H1 (cell line): ENCODE measurements at regions not wholly inside any gene's neighbourhood (a gene's known extent, or its start where the extent isn't known, plus 50 kb on each side); places are given as distances from the start of the nearest gene placed in this dataset.
A peak's percentile ranks its signal among the peaks of the same experiment; 100 is the strongest.

Experiments
- CTCF ChIA-PET: fragments of 300-600 bp; sonication (Branson Sonifier 250); formaldehyde crosslinking; loops from one replicate; lab custom pipeline; 2021; ENCODE audit not compliant: partially characterized antibody; lab: Charles Lee
- POLR2A ChIA-PET: fragments of 300-600 bp; sonication (Branson Sonifier 250); formaldehyde crosslinking; loops from one replicate; lab custom pipeline; 2021; ENCODE audit warnings: inconsistent platforms; ENCODE audit not compliant: partially characterized antibody; lab: Charles Lee
- DNase-seq, 2 experiments: peaks; one replicate each; pipeline versions ENCODE4 v3.0.0 to v3.0.0-alpha.2; 2010 to 2022; ENCODE audit warnings: low spot score in 2 of 2, low read depth in 1 of 2, mixed read lengths in 1 of 2
- FAIRE-seq: peaks from 2 replicates; lab custom pipeline; 2011; peaks lifted over from hg19 to GRCh38; lab: Jason Lieb, UNC
- H2AFZ ChIP-seq: 2 replicates; pipeline ENCODE4 v1.8.1; 2012; ENCODE audit warnings: low read length, inconsistent platforms
- H2AK5ac ChIP-seq: 2 replicates; pipeline ENCODE4 v1.6.1; 2013; ENCODE audit warnings: low read depth, low read length
- H2BK120ac ChIP-seq: replicated peaks from 2 replicates; pipeline ENCODE3; 2013; ENCODE audit warnings: low read depth, low read length, inconsistent platforms
- H2BK12ac ChIP-seq: 2 replicates; pipeline ENCODE4 v1.6.1; 2013; ENCODE audit warnings: low read depth, low read length
- H2BK15ac ChIP-seq: 2 replicates; pipeline ENCODE4 v1.6.1; 2013; ENCODE audit warnings: low read length
- H2BK20ac ChIP-seq: 2 replicates; pipeline ENCODE4 v1.6.1; 2013; ENCODE audit warnings: low read length
- H2BK5ac ChIP-seq: 2 replicates; pipeline ENCODE4 v1.6.1; 2013; ENCODE audit warnings: low read depth, low read length
- H3K14ac ChIP-seq: 2 replicates; pipeline ENCODE4 v1.6.1; 2013; ENCODE audit warnings: inconsistent platforms; ENCODE audit not compliant: insufficient read length
- H3K18ac ChIP-seq: 2 replicates; pipeline ENCODE4 v1.6.1; 2013; ENCODE audit warnings: low read length; ENCODE audit errors: extremely low read depth
- H3K23ac ChIP-seq: 2 replicates; pipeline ENCODE4 v1.6.1; 2013; ENCODE audit warnings: inconsistent platforms; ENCODE audit not compliant: insufficient read length
- H3K23me2 ChIP-seq: 2 replicates; pipeline ENCODE4 v1.6.1; 2013; ENCODE audit warnings: low read depth, low read length
- H3K27ac ChIP-seq: 2 replicates; pipeline ENCODE4 v1.6.1; 2011; ENCODE audit warnings: low read depth, low read length, inconsistent platforms
- H3K27me3 ChIP-seq, 4 experiments: replicated peaks in 1 of 4; 1 replicate in 1 of 4; 2 replicates in 3 of 4; pipeline versions ENCODE4 v1.6.1 to v1.8.1; 2011 to 2013; ENCODE audit warnings: low read length in 3 of 4, mild to moderate bottlenecking in 3 of 4, inconsistent platforms in 2 of 4, mixed read lengths in 2 of 4, moderate library complexity in 1 of 4; ENCODE audit not compliant: control insufficient read depth in 3 of 4, insufficient read depth in 3 of 4; ENCODE audit errors: extremely low read depth in 1 of 4
- H3K36me3 ChIP-seq, 4 experiments: 2 replicates each; pipeline versions ENCODE4 v1.6.1 to v1.8.1; 2011 to 2013; ENCODE audit warnings: mild to moderate bottlenecking in 4 of 4, low read length in 3 of 4, moderate library complexity in 2 of 4, control low read depth in 1 of 4, inconsistent platforms in 1 of 4; ENCODE audit not compliant: insufficient read depth in 4 of 4, control insufficient read depth in 2 of 4
- H3K4ac ChIP-seq: replicated peaks from 2 replicates; pipeline ENCODE3; 2013; ENCODE audit warnings: low read length, low read depth, mixed read lengths, inconsistent platforms; ENCODE audit not compliant: insufficient read length
- H3K4me1 ChIP-seq, 4 experiments: replicated peaks in 1 of 4; 1 replicate in 1 of 4; 2 replicates in 3 of 4; pipeline versions ENCODE4 v1.6.1 to v1.8.1; 2011 to 2013; ENCODE audit warnings: low read length in 3 of 4, inconsistent platforms in 2 of 4, mixed read lengths in 1 of 4; ENCODE audit not compliant: insufficient read depth in 4 of 4, control insufficient read depth in 3 of 4
- H3K4me2 ChIP-seq, 2 experiments: 2 replicates each; pipeline versions ENCODE4 v1.6.1 to v1.8.1; 2011 to 2013; ENCODE audit warnings: low read depth in 2 of 2, low read length in 2 of 2, control low read depth in 1 of 2, inconsistent platforms in 1 of 2, mild to moderate bottlenecking in 1 of 2; ENCODE audit not compliant: insufficient read depth in 1 of 2
- H3K4me3 ChIP-seq, 4 experiments: fragments of 200-600, 300-600 bp in 1 of 4; sonication (generic), shearing (Covaris generic), sonication (Bioruptor Twin) in 1 of 4; 2 replicates each; pipeline versions ENCODE4 v1.5.1 to v1.8.1; 2011 to 2016; ENCODE audit warnings: low read length in 4 of 4, low read depth in 3 of 4, control low read depth in 2 of 4, inconsistent platforms in 2 of 4, mild to moderate bottlenecking in 2 of 4, mixed read lengths in 1 of 4, moderate library complexity in 1 of 4; ENCODE audit not compliant: insufficient read depth in 2 of 4; ENCODE audit errors: extremely low read depth in 1 of 4
- H3K56ac ChIP-seq: replicated peaks from 2 replicates; pipeline ENCODE3; 2013; ENCODE audit warnings: low read depth, mild to moderate bottlenecking, mixed read lengths, low read length, inconsistent platforms; ENCODE audit not compliant: insufficient read length
- H3K79me1 ChIP-seq: 2 replicates; pipeline ENCODE4 v1.6.1; 2013; ENCODE audit warnings: low read depth, low read length, control low read depth
- H3K79me2 ChIP-seq, 2 experiments: 2 replicates each; pipeline versions ENCODE4 v1.6.1 to v1.8.1; 2012 to 2013; ENCODE audit warnings: low read length in 2 of 2, mild to moderate bottlenecking in 2 of 2, inconsistent platforms in 1 of 2; ENCODE audit not compliant: insufficient read depth in 2 of 2, control insufficient read depth in 1 of 2
- H3K9ac ChIP-seq, 4 experiments: replicated peaks in 1 of 4; 1 replicate in 1 of 4; 2 replicates in 3 of 4; pipeline versions ENCODE4 v1.6.1 to v1.8.1; 2011 to 2013; ENCODE audit warnings: low read depth in 3 of 4, low read length in 3 of 4, control low read depth in 2 of 4, mild to moderate bottlenecking in 2 of 4, moderate library complexity in 2 of 4, inconsistent platforms in 1 of 4; ENCODE audit errors: extremely low read depth in 1 of 4
- H3K9me3 ChIP-seq, 2 experiments: 2 replicates each; pipeline versions ENCODE4 v1.6.1 to v1.8.1; 2012 to 2013; ENCODE audit warnings: mild to moderate bottlenecking in 2 of 2, moderate library complexity in 2 of 2, control low read depth in 1 of 2, inconsistent platforms in 1 of 2, low read depth in 1 of 2, low read length in 1 of 2, mixed read lengths in 1 of 2; ENCODE audit not compliant: insufficient read depth in 2 of 2
- H4K20me1 ChIP-seq, 2 experiments: replicated peaks in 1 of 2; 2 replicates each; pipeline versions ENCODE3 to v1.8.1; 2011 to 2013; ENCODE audit warnings: inconsistent platforms in 2 of 2, low read length in 2 of 2, mild to moderate bottlenecking in 1 of 2; ENCODE audit not compliant: insufficient read depth in 2 of 2, control insufficient read depth in 1 of 2
- H4K5ac ChIP-seq: 2 replicates; pipeline ENCODE4 v1.6.1; 2013; ENCODE audit warnings: low read length, low read depth, mixed read lengths, inconsistent platforms; ENCODE audit not compliant: insufficient read length
- H4K8ac ChIP-seq: 2 replicates; pipeline ENCODE4 v1.8.0; 2013; ENCODE audit warnings: mild to moderate bottlenecking, moderate library complexity, low read length, inconsistent platforms; ENCODE audit not compliant: insufficient read depth; ENCODE audit errors: extremely low read depth
- H4K91ac ChIP-seq: replicated peaks from 2 replicates; pipeline ENCODE3; 2013; ENCODE audit warnings: low read length, mixed read lengths, inconsistent platforms; ENCODE audit not compliant: insufficient read length
- EP300 ChIP-seq, 2 experiments: IDR thresholded peaks; 1 replicate in 1 of 2; 2 replicates in 1 of 2; pipeline ENCODE4 v1.6.1; 2011 to 2012; ENCODE audit warnings: low read depth in 2 of 2, low read length in 2 of 2, mild to moderate bottlenecking in 2 of 2, borderline replicate concordance in 1 of 2, inconsistent platforms in 1 of 2, moderate library complexity in 1 of 2
- RAD21 ChIP-seq, 2 experiments: IDR thresholded peaks in 1 of 2; conservative IDR thresholded peaks in 1 of 2; 2 replicates each; pipeline ENCODE4 v1.6.1; 2011; ENCODE audit warnings: low read depth in 2 of 2, low read length in 2 of 2, improper control_type of control experiment in 1 of 2, inconsistent platforms in 1 of 2, mild to moderate bottlenecking in 1 of 2, moderate library complexity in 1 of 2
- WGBS, 2 experiments: shearing (Covaris generic) in 1 of 2; methylation state at CpG; one replicate each; pipeline versions ENCODE4 v1.1.6 to v1.1.7; 2013 to 2015; ENCODE audit warnings: low lambda C conversion rate in 2 of 2, mixed read lengths in 2 of 2, inconsistent platforms in 1 of 2, low coverage in 1 of 2, missing lambda C conversion rate in 1 of 2; ENCODE audit not compliant: insufficient replicate concordance in 2 of 2, insufficient coverage in 1 of 2, insufficient read length in 1 of 2; ENCODE audit errors: extremely low coverage in 1 of 2, missing lambda C conversion rate in 1 of 2; 5-methylcytosine and 5-hydroxymethylcytosine counted together
- TF ChIP-seq, protein P1 (sequence below), 3 experiments: IDR thresholded peaks; 1 replicate in 2 of 3; 2 replicates in 1 of 3; pipeline versions ENCODE4 v1.5.1 to v1.6.1; 2011; ENCODE audit warnings: low read length in 3 of 3, mild to moderate bottlenecking in 3 of 3, inconsistent platforms in 2 of 3, low read depth in 1 of 3, moderate library complexity in 1 of 3; ENCODE audit not compliant: insufficient read depth in 1 of 3; ENCODE audit errors: control extremely low read depth in 1 of 3

DNA sequence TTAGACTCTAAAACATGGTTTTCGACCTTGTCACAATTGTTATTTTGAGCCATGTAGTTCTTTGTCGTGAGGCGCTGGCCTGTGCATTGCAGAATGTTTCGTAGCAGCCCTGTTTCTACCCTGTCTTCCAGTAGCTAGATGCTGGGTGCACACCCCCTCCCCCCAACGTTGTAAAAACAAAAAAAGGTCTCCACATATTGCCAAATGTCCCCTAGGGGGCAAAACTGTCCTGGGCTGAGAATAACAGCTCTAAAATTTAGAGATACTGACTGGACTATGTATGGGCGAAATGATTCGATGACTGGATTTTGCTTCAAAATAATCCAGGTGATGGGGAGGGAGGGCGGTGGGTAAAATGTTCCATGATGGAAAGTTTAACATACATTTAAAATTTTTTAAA is 126.1 kb upstream of the FUT8 start:
- no peak overlapping the region for H3K9ac ChIP-seq
- no peaks in the 10 kb centered on the region for H3K36me3 ChIP-seq
- no peak overlapping the region for H4K5ac ChIP-seq
- H3K14ac ChIP-seq: no peak overlapping the region
- H4K8ac ChIP-seq: no peak overlapping the region
- peaks cover 5 to 14% (median 11%) of the 10 kb centered on the region in 4 experiments; a peak in 6 of 7 replicates for H3K4me1 ChIP-seq
- DNase-seq: no peak
- H2AFZ ChIP-seq: no peak overlapping the region
- TF ChIP-seq RAD21 (IDR thresholded peaks at IDR 0.05 in 1 of 2, conservative IDR thresholded peaks at IDR 0.05 in 1 of 2; ENCODE audit: low read depth in 2 of 2, low read length in 2 of 2) (peak; percentile 21 to 46; a peak in 1 of 4 replicates), EP300 (IDR thresholded peaks at IDR 0.05; ENCODE audit: borderline replicate concordance in 1 of 2, low read depth in 2 of 2, low read length in 2 of 2) (no peak)
- TF ChIP-seq, protein P1, sequence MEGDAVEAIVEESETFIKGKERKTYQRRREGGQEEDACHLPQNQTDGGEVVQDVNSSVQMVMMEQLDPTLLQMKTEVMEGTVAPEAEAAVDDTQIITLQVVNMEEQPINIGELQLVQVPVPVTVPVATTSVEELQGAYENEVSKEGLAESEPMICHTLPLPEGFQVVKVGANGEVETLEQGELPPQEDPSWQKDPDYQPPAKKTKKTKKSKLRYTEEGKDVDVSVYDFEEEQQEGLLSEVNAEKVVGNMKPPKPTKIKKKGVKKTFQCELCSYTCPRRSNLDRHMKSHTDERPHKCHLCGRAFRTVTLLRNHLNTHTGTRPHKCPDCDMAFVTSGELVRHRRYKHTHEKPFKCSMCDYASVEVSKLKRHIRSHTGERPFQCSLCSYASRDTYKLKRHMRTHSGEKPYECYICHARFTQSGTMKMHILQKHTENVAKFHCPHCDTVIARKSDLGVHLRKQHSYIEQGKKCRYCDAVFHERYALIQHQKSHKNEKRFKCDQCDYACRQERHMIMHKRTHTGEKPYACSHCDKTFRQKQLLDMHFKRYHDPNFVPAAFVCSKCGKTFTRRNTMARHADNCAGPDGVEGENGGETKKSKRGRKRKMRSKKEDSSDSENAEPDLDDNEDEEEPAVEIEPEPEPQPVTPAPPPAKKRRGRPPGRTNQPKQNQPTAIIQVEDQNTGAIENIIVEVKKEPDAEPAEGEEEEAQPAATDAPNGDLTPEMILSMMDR (IDR thresholded peaks at IDR 0.05; ENCODE audit: control extremely low read depth in 1 of 3, insufficient read depth in 1 of 3, low read depth in 1 of 3, low read length in 3 of 3): peak in 1 of 3 experiments; percentile 28; a peak in 2 of 4 replicates
- no peak overlapping the region for H2BK12ac ChIP-seq
- H3K23ac ChIP-seq: no peak overlapping the region
- no peak overlapping the region for H2BK20ac ChIP-seq
- no peaks in the 10 kb centered on the region for H3K79me1 ChIP-seq
- no peak overlapping the region for H3K27ac ChIP-seq
- H3K27me3 ChIP-seq: no peaks in the 10 kb centered on the region
- no peak overlapping the region for H3K56ac ChIP-seq
- no peak overlapping the region for H3K4ac ChIP-seq
- no peak for FAIRE-seq
- no peaks in the 10 kb centered on the region for H3K79me2 ChIP-seq
- no peak overlapping the region for H2BK15ac ChIP-seq
- H2AK5ac ChIP-seq: no peak overlapping the region
- H3K23me2 ChIP-seq: no peaks in the 10 kb centered on the region
- ChIA-PET CTCF (interaction anchor here (0.5 to 2.2 kb wide), 8 partner anchors 9 to 326 kb away, joined by 3 to 5 read pairs (median 3); no protein-coding TSS in a partner anchor), POLR2A (interaction anchor here (0.6 kb wide), 1 partner anchor 48 kb away, joined by 3 read pairs; no protein-coding TSS in a partner anchor)
- H3K4me2 ChIP-seq: no peak overlapping the region
- H3K18ac ChIP-seq: no peak overlapping the region
- no peaks in the 10 kb centered on the region for H4K20me1 ChIP-seq
- H2BK120ac ChIP-seq: no peak overlapping the region
- H3K9me3 ChIP-seq: no peaks in the 10 kb centered on the region
- H4K91ac ChIP-seq: no peak overlapping the region
- WGBS, 2 experiments: 84% methylated on average over 8 of the region's 8 CpGs; no CpG with 5 or more reads in 1 of the 2 experiments
- no peak overlapping the region for H2BK5ac ChIP-seq
- no peak overlapping the region for H3K4me3 ChIP-seq
